Thoracic aorta (tissue), 2 donors: ENCODE measurements at regions not wholly inside any gene's neighbourhood (a gene's known extent, or its start where the extent isn't known, plus 50 kb on each side); places are given as distances from the start of the nearest gene placed in this dataset.

ENCODE experiments used
- ATAC-seq: fragments of 150-250 bp; one replicate; pipeline ENCODE4 v1.8.0; 2017; ENCODE audit warnings: low read depth; ENCODE audit not compliant: insufficient number of reproducible peaks, low FRiP score
- DNase-seq: peaks from one replicate; pipeline ENCODE4 v3.0.0-alpha.2; 2020; ENCODE audit warnings: low spot score
- H3K27ac ChIP-seq, 2 donors: fragments of 200-600 bp; sonication (generic); 1 replicate in 1 of 2; 2 replicates in 1 of 2; pipeline ENCODE4 v1.5.1; 2016; ENCODE audit warnings: mild to moderate bottlenecking in 2 of 2, moderate library complexity in 2 of 2
- H3K27me3 ChIP-seq: fragments of 200-600 bp; sonication (generic); replicated peaks from 2 replicates; pipeline ENCODE4 v1.6.0; 2016; ENCODE audit warnings: mild to moderate bottlenecking; ENCODE audit not compliant: insufficient read depth
- H3K36me3 ChIP-seq: fragments of 200-600 bp; sonication (generic); one replicate; pipeline ENCODE4 v1.5.1; 2016
- H3K4me1 ChIP-seq, 2 donors: fragments of 200-600 bp; sonication (generic); 1 replicate in 1 of 2; 2 replicates in 1 of 2; pipeline versions ENCODE4 v1.5.1 to v1.6.0; 2016; ENCODE audit warnings: low read depth in 2 of 2, mild to moderate bottlenecking in 1 of 2; ENCODE audit not compliant: control insufficient read depth in 1 of 2
- H3K4me3 ChIP-seq: fragments of 200-600 bp; sonication (generic); 2 replicates; pipeline ENCODE4 v1.5.1; 2016; ENCODE audit warnings: mild to moderate bottlenecking
- H3K9me3 ChIP-seq: fragments of 200-600 bp; sonication (generic); 2 replicates; pipeline ENCODE4 v1.5.1; 2016
- TF ChIP-seq, protein P1 (sequence below): fragments of 200-600 bp; sonication (generic); IDR thresholded peaks from one replicate; pipeline ENCODE4 v1.5.1; 2019; ENCODE audit warnings: antibody characterized with exemption

DNA sequence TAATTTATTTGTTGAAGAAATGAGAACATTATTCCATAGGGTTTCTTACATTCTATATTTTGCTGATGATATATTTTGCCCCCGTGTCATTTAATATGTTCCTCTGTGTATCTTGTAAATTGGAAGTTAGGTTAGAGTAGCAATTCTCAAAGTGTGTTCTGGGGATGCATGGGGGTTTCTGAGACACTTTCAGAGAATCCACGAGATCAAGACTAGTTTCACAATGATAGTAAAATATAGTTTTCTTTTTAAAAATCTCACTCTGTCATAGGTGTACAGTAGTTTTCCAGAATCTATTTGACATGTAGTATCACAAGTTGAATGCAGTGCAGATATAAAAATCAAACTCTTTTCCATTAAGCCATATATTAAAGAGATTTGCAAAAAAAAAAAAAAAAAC lies 488.6 kb upstream of the SGCD start:
- H3K27me3 ChIP-seq, result no peaks in the 10 kb centered on the region
- no peak for DNase-seq
- no peak for ATAC-seq
- TF ChIP-seq, protein P1, sequence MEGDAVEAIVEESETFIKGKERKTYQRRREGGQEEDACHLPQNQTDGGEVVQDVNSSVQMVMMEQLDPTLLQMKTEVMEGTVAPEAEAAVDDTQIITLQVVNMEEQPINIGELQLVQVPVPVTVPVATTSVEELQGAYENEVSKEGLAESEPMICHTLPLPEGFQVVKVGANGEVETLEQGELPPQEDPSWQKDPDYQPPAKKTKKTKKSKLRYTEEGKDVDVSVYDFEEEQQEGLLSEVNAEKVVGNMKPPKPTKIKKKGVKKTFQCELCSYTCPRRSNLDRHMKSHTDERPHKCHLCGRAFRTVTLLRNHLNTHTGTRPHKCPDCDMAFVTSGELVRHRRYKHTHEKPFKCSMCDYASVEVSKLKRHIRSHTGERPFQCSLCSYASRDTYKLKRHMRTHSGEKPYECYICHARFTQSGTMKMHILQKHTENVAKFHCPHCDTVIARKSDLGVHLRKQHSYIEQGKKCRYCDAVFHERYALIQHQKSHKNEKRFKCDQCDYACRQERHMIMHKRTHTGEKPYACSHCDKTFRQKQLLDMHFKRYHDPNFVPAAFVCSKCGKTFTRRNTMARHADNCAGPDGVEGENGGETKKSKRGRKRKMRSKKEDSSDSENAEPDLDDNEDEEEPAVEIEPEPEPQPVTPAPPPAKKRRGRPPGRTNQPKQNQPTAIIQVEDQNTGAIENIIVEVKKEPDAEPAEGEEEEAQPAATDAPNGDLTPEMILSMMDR, result no peak
- no peaks in the 10 kb centered on the region for H3K36me3 ChIP-seq
- H3K4me1 ChIP-seq, result no peaks in the 10 kb centered on the region
- H3K9me3 ChIP-seq, result no peaks in the 10 kb centered on the region
- H3K27ac ChIP-seq, result no peak overlapping the region
- no peak overlapping the region for H3K4me3 ChIP-seq

DNA sequence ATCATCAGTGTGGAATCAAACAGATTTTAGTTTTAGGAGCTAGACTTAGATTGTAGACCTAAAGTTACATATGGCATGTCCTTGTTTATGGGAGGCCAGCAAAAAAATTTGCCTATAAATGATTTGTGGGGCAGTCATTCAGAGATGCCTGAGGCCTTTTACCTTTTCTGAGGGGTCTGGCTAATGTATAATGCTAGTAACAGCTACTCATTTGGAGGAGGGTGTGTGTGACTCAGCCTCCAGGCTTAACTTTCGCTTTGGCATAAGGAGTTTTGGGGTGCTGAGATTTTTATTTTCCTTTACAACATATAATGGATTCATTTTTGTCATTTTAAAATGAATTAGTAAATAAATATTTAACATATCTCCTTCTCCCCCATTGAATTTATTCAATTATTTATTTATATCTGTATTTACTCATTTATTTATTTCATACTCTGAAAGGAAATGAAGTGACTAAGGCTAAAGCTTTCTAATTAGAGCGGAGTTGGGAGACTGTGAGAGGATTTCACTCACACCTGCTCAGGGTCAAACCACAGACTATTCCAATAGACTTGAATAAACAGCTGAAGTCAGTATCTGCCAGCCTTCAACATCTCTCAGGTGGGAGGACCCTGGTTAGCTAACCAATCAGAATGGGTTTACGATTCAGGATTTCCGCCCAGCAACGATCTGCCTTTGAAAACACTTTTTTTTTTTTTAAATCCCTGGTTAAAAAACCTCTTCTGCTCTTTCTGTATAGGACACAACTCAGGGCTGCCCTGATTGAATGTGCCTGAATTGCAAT lies 487.5 kb upstream of the SGCD start:
- ATAC-seq, result no peak
- no peaks in the 10 kb centered on the region for H3K9me3 ChIP-seq
- TF ChIP-seq, protein P1, result no peak
- no peaks in the 10 kb centered on the region for H3K27me3 ChIP-seq
- DNase-seq, result no peak
- H3K27ac ChIP-seq, result no peak overlapping the region
- no peaks in the 10 kb centered on the region for H3K36me3 ChIP-seq
- no peaks in the 10 kb centered on the region for H3K4me1 ChIP-seq
- H3K4me3 ChIP-seq, result no peak overlapping the region

DNA sequence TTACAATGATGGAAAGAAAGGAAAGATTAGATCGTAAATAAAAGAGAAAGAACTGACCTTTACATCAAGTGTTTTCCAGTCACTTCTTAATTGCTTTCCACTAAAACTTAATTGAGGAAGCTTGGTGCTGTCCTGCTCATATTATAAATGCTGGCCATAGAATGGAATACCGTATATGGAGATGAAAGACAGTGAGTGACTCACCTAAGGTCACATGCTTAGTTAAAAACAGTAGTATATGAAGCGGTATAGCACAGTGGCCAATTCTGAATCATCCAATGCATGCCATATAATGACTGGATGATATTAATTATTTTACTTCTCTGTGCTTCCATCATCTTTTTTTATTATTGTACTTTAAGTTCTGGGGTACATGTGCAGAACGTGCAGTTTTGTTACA lies 482.4 kb upstream of the SGCD start:
- ATAC-seq, result no peak

DNA sequence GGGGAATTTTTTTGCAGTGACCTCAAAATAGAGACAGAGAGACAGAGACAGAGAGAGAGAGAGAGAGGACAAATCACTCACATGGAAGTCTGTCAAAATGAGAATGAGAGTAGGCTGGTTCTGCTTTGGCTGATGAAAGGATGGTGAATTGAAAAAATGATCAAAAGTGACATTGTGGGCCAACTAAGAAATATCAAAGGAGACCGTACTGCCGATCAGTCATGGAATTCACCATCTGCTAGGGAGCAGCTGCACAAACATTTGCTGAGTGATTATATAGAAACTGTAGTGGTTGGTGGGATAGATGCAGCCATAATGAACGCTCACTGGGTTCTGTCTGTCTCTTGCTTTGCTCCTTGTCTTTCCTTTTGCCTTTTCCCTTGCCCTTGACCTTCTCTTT lies 476.6 kb upstream of the SGCD start:
- H3K4me1 ChIP-seq, result no peaks in the 10 kb centered on the region
- TF ChIP-seq, protein P1, result no peak
- H3K36me3 ChIP-seq, result no peaks in the 10 kb centered on the region
- no peaks in the 10 kb centered on the region for H3K27me3 ChIP-seq
- ATAC-seq (no peak), DNase-seq (no peak)
- no peak overlapping the region for H3K27ac ChIP-seq
- H3K9me3 ChIP-seq, result no peaks in the 10 kb centered on the region
- no peak overlapping the region for H3K4me3 ChIP-seq

More for the DNA sequence above, 482.4 kb upstream of the SGCD start:
- Histone ChIP-seq H3K27me3 (no peaks in the 10 kb centered on the region), H3K36me3 (no peaks in the 10 kb centered on the region), H3K4me1 (no peaks in the 10 kb centered on the region), H3K27ac (no peak overlapping the region), H3K4me3 (no peak overlapping the region), H3K9me3 (no peaks in the 10 kb centered on the region)
- no peak for DNase-seq
- TF ChIP-seq, protein P1, result no peak

DNA sequence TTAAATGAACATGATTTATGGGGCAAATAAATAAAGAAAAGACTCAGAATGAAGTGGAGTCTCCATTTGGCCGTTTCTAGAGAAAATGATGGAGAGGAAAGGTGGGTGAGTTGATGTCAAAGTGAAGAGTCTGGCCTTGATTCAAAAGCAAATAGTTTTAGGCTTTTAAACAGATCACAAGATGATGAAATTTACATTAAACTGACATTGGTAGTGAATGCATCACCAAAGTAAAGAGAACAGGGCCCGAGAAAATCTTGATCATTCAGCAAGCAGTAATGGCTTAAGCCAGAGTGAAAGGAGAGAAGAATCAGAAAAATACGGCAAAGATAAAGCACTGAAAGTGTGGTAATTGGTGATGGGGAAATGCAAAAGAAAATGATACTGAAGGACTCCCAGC lies 460.0 kb upstream of the SGCD start:
- H3K27me3 ChIP-seq, result no peaks in the 10 kb centered on the region
- no peaks in the 10 kb centered on the region for H3K36me3 ChIP-seq
- no peaks in the 10 kb centered on the region for H3K9me3 ChIP-seq
- TF ChIP-seq, protein P1, result no peak
- DNase-seq (no peak), ATAC-seq (no peak)
- H3K4me1 ChIP-seq, result no peaks in the 10 kb centered on the region
- H3K4me3 ChIP-seq, result no peak overlapping the region
- H3K27ac ChIP-seq, result no peak overlapping the region
